ENCODE measurements at regions not wholly inside any gene's neighbourhood (a gene's known extent, or its start where the extent isn't known, plus 50 kb on each side); places are given as distances from the start of the nearest gene placed in this dataset.

GRCh38 chr15:61441891-61442290 is 212.8 kb upstream of the RORA start:
- H3K36me3 ChIP-seq (ENCODE audit: insufficient read depth, low read length) = no peaks in the 10 kb centered on the region
- Mint-ChIP-seq H3K27me3 (peaks cover 0 to 41% of the 10 kb centered on the region in 2 donors), H3K4me1 (no peaks in the 10 kb centered on the region), H3K9me3 (no peaks in the 10 kb centered on the region), H3K27ac (no peak overlapping the region), H3K36me3 (no peaks in the 10 kb centered on the region), H3K4me3 (no peak overlapping the region)
- no peaks in the 10 kb centered on the region for H3K4me1 ChIP-seq (ENCODE audit: insufficient read depth, low read length)
- H3K27me3 ChIP-seq (ENCODE audit: insufficient read depth, low read length, poor library complexity, severe bottlenecking) = no peaks in the 10 kb centered on the region
- no peak overlapping the region for H3K4me3 ChIP-seq (ENCODE audit: low read length)
- H3K9me3 ChIP-seq (ENCODE audit: low read length) = no peaks in the 10 kb centered on the region
- no peak for DNase-seq
- POLR2A ChIA-PET = no interaction called here
- CTCF ChIA-PET = no interaction called here
- no peak overlapping the region for H3K27ac ChIP-seq (ENCODE audit: low read depth, low read length)

GRCh38 chr15:61426466-61426865 is 197.4 kb upstream of the RORA start:
- Mint-ChIP-seq H3K27ac (no peak overlapping the region), H3K9me3 (no peaks in the 10 kb centered on the region), H3K4me3 (no peak overlapping the region), H3K36me3 (no peaks in the 10 kb centered on the region), H3K4me1 (no peaks in the 10 kb centered on the region), H3K27me3 (peaks cover 2 to 10% of the 10 kb centered on the region in 2 donors)
- H3K27me3 ChIP-seq (ENCODE audit: insufficient read depth, low read length, poor library complexity, severe bottlenecking) = no peaks in the 10 kb centered on the region
- H3K27ac ChIP-seq (ENCODE audit: low read depth, low read length) = no peak overlapping the region
- no peak for DNase-seq
- no peaks in the 10 kb centered on the region for H3K4me1 ChIP-seq (ENCODE audit: insufficient read depth, low read length)
- POLR2A ChIA-PET = no interaction called here
- H3K9me3 ChIP-seq (ENCODE audit: low read length) = no peaks in the 10 kb centered on the region
- H3K36me3 ChIP-seq (ENCODE audit: insufficient read depth, low read length) = no peaks in the 10 kb centered on the region
- CTCF ChIA-PET = no interaction called here
- no peak overlapping the region for H3K4me3 ChIP-seq (ENCODE audit: low read length)

GRCh38 chr15:61425934-61426333 is 196.8 kb upstream of the RORA start:
- H3K9me3 ChIP-seq (ENCODE audit: low read length) = no peaks in the 10 kb centered on the region
- no peaks in the 10 kb centered on the region for H3K9me3 Mint-ChIP-seq

GRCh38 chr15:61422773-61423172 is 193.7 kb upstream of the RORA start:
- Histone ChIP-seq H3K4me1 (ENCODE audit: insufficient read depth, low read length) (no peaks in the 10 kb centered on the region), H3K27me3 (ENCODE audit: insufficient read depth, low read length, poor library complexity, severe bottlenecking) (no peaks in the 10 kb centered on the region), H3K9me3 (ENCODE audit: low read length) (no peaks in the 10 kb centered on the region), H3K4me3 (ENCODE audit: low read length) (no peak overlapping the region), H3K27ac (ENCODE audit: low read depth, low read length) (no peak overlapping the region), H3K36me3 (ENCODE audit: insufficient read depth, low read length) (no peaks in the 10 kb centered on the region)
- H3K4me1 Mint-ChIP-seq = no peaks in the 10 kb centered on the region
- no peaks in the 10 kb centered on the region for H3K36me3 Mint-ChIP-seq
- peaks cover 3 to 20% of the 10 kb centered on the region in 2 donors for H3K27me3 Mint-ChIP-seq
- H3K27ac Mint-ChIP-seq = no peak overlapping the region
- no peak overlapping the region for H3K4me3 Mint-ChIP-seq
- no peak for DNase-seq
- POLR2A ChIA-PET = no interaction called here
- H3K9me3 Mint-ChIP-seq = peaks cover 0 to 3% (median 0%) of the 10 kb centered on the region in 5 donors
- CTCF ChIA-PET = no interaction called here

More at GRCh38 chr15:61425934-61426333, 196.8 kb upstream of the RORA start:
- no peak overlapping the region for H3K27ac ChIP-seq (ENCODE audit: low read depth, low read length)
- ChIA-PET POLR2A (no interaction called here), CTCF (no interaction called here)
- Mint-ChIP-seq H3K4me1 (no peaks in the 10 kb centered on the region), H3K36me3 (no peaks in the 10 kb centered on the region), H3K4me3 (no peak overlapping the region), H3K27ac (no peak overlapping the region), H3K27me3 (peaks cover under 1 to 10% of the 10 kb centered on the region in 2 donors)
- H3K36me3 ChIP-seq (ENCODE audit: insufficient read depth, low read length) = no peaks in the 10 kb centered on the region
- no peaks in the 10 kb centered on the region for H3K27me3 ChIP-seq (ENCODE audit: insufficient read depth, low read length, poor library complexity, severe bottlenecking)
- no peak overlapping the region for H3K4me3 ChIP-seq (ENCODE audit: low read length)
- no peak for DNase-seq
- H3K4me1 ChIP-seq (ENCODE audit: insufficient read depth, low read length) = no peaks in the 10 kb centered on the region

GRCh38 chr15:61421938-61422337 is 192.8 kb upstream of the RORA start:
- Mint-ChIP-seq H3K27me3 (peaks cover 3 to 21% of the 10 kb centered on the region in 2 donors), H3K9me3 (peaks cover 0 to 3% (median 0%) of the 10 kb centered on the region in 5 donors), H3K36me3 (no peaks in the 10 kb centered on the region), H3K4me1 (no peaks in the 10 kb centered on the region), H3K4me3 (no peak overlapping the region), H3K27ac (no peak overlapping the region)
- Histone ChIP-seq H3K36me3 (ENCODE audit: insufficient read depth, low read length) (no peaks in the 10 kb centered on the region), H3K27me3 (ENCODE audit: insufficient read depth, low read length, poor library complexity, severe bottlenecking) (no peaks in the 10 kb centered on the region), H3K4me1 (ENCODE audit: insufficient read depth, low read length) (no peaks in the 10 kb centered on the region), H3K27ac (ENCODE audit: low read depth, low read length) (no peak overlapping the region), H3K4me3 (ENCODE audit: low read length) (no peak overlapping the region), H3K9me3 (ENCODE audit: low read length) (no peaks in the 10 kb centered on the region)
- no peak for DNase-seq
- ChIA-PET CTCF (no interaction called here), POLR2A (no interaction called here)

- H3K36me3 Mint-ChIP-seq = no peaks in the 10 kb centered on the region
- no peaks in the 10 kb centered on the region for H3K4me1 Mint-ChIP-seq
- Histone ChIP-seq H3K4me3 (ENCODE audit: low read length) (no peak overlapping the region), H3K27ac (ENCODE audit: low read depth, low read length) (no peak overlapping the region), H3K36me3 (ENCODE audit: insufficient read depth, low read length) (no peaks in the 10 kb centered on the region), H3K9me3 (ENCODE audit: low read length) (no peaks in the 10 kb centered on the region), H3K4me1 (ENCODE audit: insufficient read depth, low read length) (no peaks in the 10 kb centered on the region), H3K27me3 (ENCODE audit: insufficient read depth, low read length, poor library complexity, severe bottlenecking) (no peaks in the 10 kb centered on the region)
- ChIA-PET CTCF (no interaction called here), POLR2A (no interaction called here)
- H3K27me3 Mint-ChIP-seq = peaks cover 3 to 17% of the 10 kb centered on the region in 2 donors
- no peak overlapping the region for H3K27ac Mint-ChIP-seq
- no peak overlapping the region for H3K4me3 Mint-ChIP-seq
- H3K9me3 Mint-ChIP-seq = peaks cover 0 to 3% (median 0%) of the 10 kb centered on the region in 5 donors
- DNase-seq = no peak
These were observed 192.4 kb upstream of the RORA start for GRCh38 chr15:61421470-61421869.

GRCh38 chr15:61420546-61420945 is 191.4 kb upstream of the RORA start:
- H3K9me3 Mint-ChIP-seq = peaks cover 0 to 3% (median 0%) of the 10 kb centered on the region in 5 donors
- Histone ChIP-seq H3K27me3 (ENCODE audit: insufficient read depth, low read length, poor library complexity, severe bottlenecking) (no peaks in the 10 kb centered on the region), H3K36me3 (ENCODE audit: insufficient read depth, low read length) (no peaks in the 10 kb centered on the region), H3K4me1 (ENCODE audit: insufficient read depth, low read length) (no peaks in the 10 kb centered on the region), H3K27ac (ENCODE audit: low read depth, low read length) (no peak overlapping the region), H3K4me3 (ENCODE audit: low read length) (no peak overlapping the region), H3K9me3 (ENCODE audit: low read length) (no peaks in the 10 kb centered on the region)
- no peak for DNase-seq
- H3K4me1 Mint-ChIP-seq = no peaks in the 10 kb centered on the region
- peak overlapping the region in 1 of 7 donors; percentile 23 for H3K4me3 Mint-ChIP-seq
- no peaks in the 10 kb centered on the region for H3K36me3 Mint-ChIP-seq
- no peak overlapping the region for H3K27ac Mint-ChIP-seq
- POLR2A ChIA-PET = no interaction called here
- H3K27me3 Mint-ChIP-seq = peaks cover 3 to 15% of the 10 kb centered on the region in 2 donors
- CTCF ChIA-PET = no interaction called here

- no peak overlapping the region for H3K27ac Mint-ChIP-seq
- H3K9me3 ChIP-seq (ENCODE audit: low read length) = no peaks in the 10 kb centered on the region
- no peak overlapping the region for H3K4me3 ChIP-seq (ENCODE audit: low read length)
- H3K27ac ChIP-seq (ENCODE audit: low read depth, low read length) = no peak overlapping the region
- no peaks in the 10 kb centered on the region for H3K36me3 Mint-ChIP-seq
- no peak overlapping the region for H3K4me3 Mint-ChIP-seq
- H3K4me1 ChIP-seq (ENCODE audit: insufficient read depth, low read length) = no peaks in the 10 kb centered on the region
- POLR2A ChIA-PET = no interaction called here
- H3K27me3 ChIP-seq (ENCODE audit: insufficient read depth, low read length, poor library complexity, severe bottlenecking) = no peaks in the 10 kb centered on the region
- peaks cover 0 to 3% (median 0%) of the 10 kb centered on the region in 5 donors for H3K9me3 Mint-ChIP-seq
- CTCF ChIA-PET = no interaction called here
- no peaks in the 10 kb centered on the region for H3K4me1 Mint-ChIP-seq
- no peaks in the 10 kb centered on the region for H3K36me3 ChIP-seq (ENCODE audit: insufficient read depth, low read length)
- DNase-seq = no peak
- H3K27me3 Mint-ChIP-seq = peaks cover 10 to 20% of the 10 kb centered on the region in 2 donors
These were observed 186.6 kb upstream of the RORA start for GRCh38 chr15:61415617-61416120.
